SW480 (cell line): ENCODE measurements at regions not wholly inside any gene's neighbourhood (a gene's known extent, or its start where the extent isn't known, plus 50 kb on each side); places are given as distances from the start of the nearest gene placed in this dataset.
"Not testable (repeated sequence)": the region's sequence is repeated elsewhere in the genome, so short reads cannot be mapped to it uniquely, and the experiment has no call there.

ENCODE experiments used
- DNase-seq: peaks from one replicate; pipeline ENCODE4 v3.0.0-alpha.2; 2016; ENCODE audit warnings: low spot score

GRCh38 chr2:52542297-52542696, 1225.3 kb upstream of the CHAC2 start:
- no peak for DNase-seq

DNA sequence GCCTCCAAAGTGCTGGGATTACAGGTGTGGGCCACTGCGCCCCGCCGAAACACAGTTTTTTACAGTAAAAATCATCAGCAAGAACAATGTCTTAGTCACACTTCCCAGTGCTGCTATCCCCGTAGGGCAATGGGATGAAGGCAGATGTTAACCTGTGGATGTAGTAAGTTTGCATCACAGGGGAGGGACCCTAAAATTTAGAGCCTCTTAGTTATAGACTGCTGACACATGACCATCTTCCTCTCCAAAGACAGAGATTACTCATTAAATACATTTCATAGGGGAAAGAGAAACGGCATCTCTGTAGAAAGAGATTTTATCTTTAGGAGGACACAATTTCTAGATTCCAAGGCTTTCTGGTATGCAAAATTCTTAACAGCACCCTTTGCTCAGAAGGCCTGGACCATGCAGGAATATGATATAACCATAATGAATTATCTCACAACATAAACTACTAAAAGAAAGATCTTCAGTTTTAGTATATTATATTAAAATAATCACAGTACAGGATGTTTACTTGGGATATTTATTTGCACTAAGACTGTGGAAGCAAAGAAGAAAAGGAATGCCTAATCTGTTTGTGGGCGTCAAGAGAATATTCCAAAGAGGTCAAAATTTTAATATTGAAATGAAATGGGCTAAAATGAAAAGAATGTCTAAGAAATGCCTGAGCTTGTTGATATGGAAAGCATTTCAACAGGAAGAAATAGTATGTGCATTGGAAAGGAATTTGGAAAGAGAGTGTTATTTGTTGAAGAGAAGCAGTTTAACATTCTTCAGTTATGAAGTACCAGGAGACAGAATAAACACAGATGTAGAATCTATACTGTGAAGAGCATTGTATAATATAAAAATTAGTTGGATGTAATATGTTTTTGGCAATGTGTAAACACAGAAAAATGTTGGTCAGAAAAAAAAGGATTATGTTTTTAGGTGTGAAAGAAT, 1228.3 kb upstream of the CHAC2 start:
- DNase-seq, result no peak

DNA sequence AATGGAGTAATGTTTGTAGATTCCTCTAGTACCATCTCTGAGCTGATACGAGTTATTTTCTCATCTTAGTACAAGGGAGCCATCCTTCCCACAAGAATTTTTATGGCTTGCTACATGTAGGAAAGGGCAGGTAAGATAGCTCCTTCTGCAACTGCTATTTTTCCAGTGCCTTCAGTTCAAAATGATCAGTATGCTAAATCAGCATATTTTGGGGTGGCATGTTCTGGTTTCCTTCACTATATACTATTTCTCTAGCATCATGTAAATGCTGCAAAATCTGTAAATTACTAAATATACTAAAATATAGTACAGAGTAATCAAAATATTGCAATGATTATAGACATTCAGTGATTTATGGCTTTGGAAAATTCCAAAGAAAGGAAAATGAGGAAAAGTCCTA, 1230.0 kb upstream of the CHAC2 start:
- no peak for DNase-seq

GRCh38 chr2:52536929-52537460, 1230.6 kb upstream of the CHAC2 start:
- DNase-seq, result no peak

GRCh38 chr2:52532956-52533355, 1234.6 kb upstream of the CHAC2 start:
- no peak for DNase-seq

DNA sequence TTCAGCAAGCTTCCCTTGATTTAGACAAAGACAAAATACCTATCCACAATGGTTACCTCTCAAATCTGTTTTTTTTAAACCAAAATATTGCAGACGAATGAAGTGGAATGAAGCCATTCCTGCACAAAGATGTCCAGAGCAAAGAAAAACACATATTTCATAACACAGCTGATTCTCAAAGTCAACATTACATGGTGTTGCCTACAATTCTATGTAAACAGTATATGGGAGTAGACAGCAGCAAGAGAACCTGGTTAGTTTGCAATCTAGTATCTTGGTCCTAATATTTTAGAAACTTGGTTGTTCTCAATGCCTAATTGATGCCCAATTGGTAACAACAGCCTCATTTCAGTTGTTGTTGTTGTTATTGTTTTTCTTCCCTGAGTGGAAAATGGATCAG, 1240.9 kb upstream of the CHAC2 start:
- no peak for DNase-seq

- DNase-seq, result no peak
These were observed 1247.0 kb upstream of the CHAC2 start for GRCh38 chr2:52520644-52521043.

DNA sequence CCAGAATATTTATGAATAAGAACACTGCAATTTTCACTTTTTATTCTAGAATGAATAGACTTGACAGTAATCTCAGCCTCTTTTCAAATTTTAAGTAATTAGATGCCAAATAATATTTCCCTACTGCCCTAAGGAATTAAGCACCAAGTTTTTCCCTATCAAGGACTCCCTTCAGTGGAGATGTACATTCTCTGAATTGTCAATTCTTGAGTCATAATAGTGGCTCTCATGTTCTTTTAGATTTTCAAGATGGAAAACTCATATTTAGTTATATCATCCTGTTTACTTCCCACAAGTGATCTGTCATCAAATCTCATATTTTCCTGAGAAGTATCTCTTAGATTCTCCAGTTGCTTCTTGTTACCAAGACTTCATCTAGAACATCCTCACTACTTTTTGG, 1248.9 kb upstream of the CHAC2 start:
- DNase-seq, result no peak

DNA sequence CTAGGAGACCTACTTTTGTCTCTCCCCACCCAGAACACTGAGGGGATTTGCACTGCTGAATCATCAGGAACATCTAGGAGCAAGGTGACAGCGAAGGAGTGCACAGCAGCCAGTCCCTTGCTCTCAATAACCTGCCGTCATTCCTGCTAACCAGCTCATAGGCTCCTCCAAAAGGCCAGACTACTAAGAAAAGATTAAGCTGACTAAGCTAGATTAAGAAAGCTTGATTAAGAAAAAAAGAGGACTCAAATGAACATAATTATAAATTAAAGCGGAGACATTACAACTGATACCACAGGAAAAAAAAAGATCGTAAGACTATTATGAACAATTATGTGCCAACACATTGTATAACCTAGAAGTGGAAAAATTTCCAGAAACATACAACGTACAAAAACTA, 1254.8 kb upstream of the CHAC2 start:
- DNase-seq, result no peak

DNA sequence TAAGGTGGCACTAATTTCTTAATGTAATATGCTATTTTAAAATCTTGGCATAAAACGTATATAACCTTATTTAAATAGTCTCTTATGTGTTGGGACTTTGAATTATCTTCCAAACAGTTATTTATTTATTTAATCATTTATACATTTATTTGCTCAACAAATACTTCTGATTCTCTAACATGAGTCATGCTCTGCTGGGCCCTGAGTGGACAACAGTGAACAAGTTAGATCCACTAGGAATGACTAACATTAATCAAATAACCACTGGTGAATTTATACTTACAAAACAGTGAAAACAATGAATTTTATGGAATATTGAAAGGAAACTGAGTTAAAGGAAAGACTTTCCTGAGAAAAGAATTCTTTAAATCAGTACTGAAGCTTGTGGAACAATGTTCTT, 1257.2 kb upstream of the CHAC2 start:
- no peak for DNase-seq

DNA sequence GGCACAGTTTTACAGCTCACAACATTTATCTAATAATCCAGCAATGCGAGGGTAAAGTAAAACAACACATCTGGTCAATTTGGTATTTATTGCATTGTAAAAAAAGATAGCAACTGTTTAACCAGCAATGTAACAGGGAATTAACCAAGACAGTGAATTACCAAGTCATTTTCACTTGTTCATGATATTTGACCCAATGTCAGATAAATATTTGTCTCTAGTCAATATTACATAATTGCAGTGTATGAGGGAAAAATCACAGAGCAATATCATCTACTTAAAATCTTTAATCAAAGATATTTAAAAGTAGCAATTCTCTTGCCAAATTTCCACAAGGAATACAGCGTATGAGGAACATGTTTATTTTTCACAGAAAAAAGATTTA, 1265.1 kb upstream of the CHAC2 start:
- DNase-seq, result no peak

DNA sequence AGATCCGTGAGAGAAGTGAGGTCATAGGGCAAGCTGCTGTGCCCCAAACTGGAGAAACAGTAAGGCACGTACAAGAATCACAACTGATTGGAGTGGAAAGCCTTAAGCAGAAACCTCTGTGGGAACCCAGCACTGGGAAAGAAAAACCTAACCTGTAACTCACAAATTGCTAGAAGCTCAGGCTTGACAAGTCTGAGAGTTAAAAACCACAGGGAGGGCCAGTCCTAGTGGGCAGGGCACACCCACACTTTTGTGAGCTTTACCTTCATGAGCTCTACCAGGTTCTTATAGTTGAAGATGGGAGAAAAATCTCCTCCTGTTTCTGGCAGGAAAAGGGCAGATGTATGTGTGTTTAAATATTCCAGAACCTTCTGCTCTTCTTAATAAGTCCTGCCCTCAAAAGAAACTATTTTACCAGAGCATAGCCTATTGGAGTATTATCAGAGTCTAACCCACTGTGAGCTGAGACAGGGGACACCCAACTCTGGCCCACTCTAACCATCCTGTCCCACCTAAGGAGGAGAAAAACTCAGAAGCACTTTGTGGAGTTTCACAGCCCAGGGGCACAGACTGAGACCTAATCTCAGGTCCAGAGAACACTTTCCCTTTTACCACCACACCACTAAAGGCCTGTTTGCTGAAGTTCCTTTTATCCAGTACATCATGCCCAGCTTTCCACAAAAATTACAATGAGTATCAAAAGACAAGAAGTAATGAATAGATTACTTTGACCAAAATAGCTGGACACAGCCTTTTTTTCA, 1265.7 kb upstream of the CHAC2 start:
- DNase-seq, result no peak

DNA sequence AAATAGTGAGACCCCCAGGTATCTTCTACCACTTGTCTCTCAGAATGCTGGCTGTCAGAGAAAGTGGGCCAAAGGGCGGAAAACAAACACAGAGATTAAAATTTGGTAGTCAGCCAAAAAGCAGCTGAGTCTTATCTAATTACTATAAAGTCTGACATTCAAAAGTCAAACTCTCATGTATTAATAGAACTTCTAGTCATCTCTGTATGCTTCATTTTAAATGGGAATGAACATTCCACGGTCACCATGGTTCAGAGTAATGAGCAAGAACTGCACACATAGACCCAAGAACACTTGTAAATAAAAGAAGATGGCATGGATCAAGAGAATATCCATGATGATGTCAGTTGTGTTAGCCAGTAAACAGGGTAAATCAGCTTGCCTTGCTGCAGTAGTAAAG, 1267.0 kb upstream of the CHAC2 start:
- DNase-seq, result no peak

DNA sequence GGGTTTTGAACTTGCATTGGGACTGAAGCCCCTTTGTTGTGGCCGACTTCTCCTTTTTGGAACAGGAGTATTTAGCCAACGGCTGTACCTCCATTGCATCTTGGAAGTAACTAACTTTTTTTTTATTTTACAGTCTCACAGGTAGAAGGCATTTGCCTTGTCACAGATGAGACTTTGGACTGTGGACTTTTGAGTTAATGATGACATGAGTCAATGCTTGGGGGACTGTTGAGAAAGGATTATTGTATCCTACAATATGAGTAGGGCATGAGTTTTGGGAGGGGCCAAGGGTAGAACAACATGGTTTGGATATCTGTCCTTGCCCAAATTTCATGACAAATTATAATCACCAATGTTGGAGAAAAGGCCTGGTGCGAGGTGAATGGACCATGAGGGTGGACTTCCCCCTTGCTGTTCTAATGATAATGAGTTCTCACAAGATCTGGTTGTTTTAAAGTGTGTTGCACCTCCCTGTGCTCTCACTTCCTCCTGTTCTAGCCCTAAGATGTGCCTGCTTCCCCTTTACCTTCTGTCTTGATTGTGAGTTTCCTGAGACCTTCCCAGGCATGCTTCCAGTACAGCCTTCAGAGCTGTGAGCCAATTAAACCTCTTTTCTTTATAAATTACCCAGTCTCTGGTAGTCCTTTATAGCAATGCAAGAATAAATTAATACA, 1269.4 kb upstream of the CHAC2 start:
- no peak for DNase-seq

DNA sequence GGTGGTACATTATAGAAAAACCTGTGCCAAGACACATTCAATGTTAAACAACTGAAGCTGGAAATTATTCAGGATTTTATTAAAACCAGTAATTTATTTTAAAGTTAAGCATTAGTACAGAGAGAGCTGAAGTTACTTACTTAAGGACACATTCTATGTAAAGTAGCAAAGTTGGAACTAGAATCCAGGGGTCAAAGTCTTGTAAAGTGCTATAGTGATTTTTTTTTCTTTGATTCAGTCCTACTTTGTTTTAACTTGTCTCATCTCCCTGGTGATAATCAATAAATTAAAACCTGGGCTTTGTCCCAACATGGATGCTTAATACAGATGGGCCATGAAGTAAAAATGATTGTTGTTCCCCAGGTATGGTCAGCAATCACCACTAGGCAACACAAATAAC, 1271.8 kb upstream of the CHAC2 start:
- no peak for DNase-seq

- no peak for DNase-seq
These were observed 1290.4 kb upstream of the CHAC2 start for GRCh38 chr2:52477166-52477565.

GRCh38 chr2:52475590-52475989, 1292.0 kb upstream of the CHAC2 start:
- no peak for DNase-seq

DNA sequence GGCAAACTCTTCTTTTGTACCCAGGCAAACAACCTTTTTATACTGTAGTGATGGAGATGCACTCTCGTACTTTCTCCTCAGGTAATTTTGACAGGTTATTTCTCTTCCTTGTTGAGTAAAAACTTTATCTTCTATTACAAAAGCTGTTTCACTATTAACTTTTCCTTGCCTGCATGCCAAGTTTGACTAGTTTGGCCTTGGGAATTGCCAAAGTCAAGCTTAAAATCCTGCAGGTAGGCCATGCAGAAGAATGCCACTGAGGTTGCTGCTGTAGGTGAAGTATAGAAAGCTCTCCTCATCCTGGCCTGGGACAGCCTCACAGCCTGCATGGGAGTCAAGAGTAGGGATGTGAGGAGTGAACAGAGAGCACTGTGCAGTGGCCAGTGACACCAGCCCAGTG, 1293.5 kb upstream of the CHAC2 start:
- DNase-seq, result no peak

DNA sequence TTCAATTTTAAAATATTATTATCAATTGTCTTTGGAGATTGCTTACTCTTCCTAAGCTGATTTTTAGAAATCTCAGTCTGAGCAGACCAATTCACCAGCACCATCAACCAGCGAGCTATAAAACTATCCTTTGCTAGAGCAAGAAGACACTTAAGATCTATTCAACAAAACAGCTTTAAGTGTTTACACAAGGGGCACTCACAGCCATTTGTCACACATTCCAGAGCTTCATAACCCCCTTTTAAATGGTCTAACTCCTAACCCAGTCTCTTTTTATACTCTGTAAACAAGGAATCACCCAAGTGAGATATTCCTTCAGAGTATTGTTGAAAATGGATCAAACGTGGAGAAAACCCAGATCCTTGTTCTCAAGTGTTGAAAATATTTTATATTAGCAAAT, 1294.1 kb upstream of the CHAC2 start:
- DNase-seq, result no peak

DNA sequence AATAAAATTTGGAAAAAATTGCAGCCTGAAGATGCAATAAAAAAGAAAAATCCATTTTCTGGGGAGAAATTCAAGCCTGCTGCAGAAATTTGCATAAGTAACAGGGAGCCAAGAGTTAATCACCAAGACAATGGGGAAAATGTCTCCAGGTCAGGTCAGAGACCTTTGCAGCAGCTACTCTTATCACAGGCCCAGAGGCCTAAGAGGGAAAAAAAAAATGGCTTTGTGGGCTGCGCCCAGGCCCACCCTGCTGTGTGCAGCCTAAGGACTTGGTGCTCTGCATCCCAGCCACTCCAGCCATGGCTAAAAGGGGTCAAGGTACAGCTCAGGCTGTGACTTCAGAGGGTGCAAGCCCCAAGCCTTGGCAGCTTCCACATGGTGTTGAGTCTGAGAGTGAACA, 1297.1 kb upstream of the CHAC2 start:
- not testable (repeated sequence) for DNase-seq

DNA sequence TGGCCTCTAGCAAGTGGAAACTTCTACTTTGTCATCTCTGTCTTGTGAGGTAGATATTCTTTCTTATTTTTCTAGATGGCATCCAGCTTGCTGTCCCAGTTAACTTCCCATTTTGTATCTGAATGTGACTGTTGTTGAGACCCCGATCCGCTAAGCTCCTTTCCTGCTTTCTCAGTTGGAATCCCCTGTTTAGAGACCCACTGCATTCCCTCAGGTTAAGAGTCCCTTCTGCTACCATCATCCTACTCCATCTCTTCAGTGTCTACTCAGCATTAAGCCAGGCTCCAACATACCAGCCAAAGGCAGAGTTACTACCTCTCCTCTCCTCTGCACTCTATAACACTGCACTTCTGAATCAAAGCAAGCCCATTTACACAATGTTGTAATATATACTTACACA, 1300.4 kb upstream of the CHAC2 start:
- no peak for DNase-seq

DNA sequence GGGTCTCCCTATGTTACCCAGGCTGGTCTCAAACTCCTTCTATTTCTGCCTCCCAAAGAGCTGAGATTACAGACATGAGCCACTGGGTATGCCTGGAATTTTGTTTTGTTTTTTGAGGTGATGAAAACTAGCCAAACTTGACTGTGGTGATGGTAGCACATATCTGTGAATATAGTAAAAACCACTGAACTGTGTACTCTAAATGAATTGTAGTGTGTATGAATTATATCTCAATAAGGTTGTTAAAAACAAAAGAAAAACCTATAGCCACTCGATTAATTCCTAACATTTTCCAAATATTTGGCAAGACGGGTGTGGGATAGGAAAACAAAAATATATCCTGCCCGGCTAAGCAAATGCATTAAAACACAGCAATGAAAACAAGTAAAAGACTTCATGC, 1302.3 kb upstream of the CHAC2 start:
- no peak for DNase-seq

- DNase-seq, result no peak
These were observed 1304.1 kb upstream of the CHAC2 start for GRCh38 chr2:52463457-52463856.
